CD4-positive, alpha-beta T cell (primary cell): ENCODE measurements at regions not wholly inside any gene's neighbourhood (a gene's known extent, or its start where the extent isn't known, plus 50 kb on each side); places are given as distances from the start of the nearest gene placed in this dataset.
"Not testable (repeated sequence)": the region's sequence is repeated elsewhere in the genome, so short reads cannot be mapped to it uniquely, and the experiment has no call there.

Experiments used
- ATAC-seq: fragments of 200-7000 bp; cut with Tn5 transposase; one replicate; pipeline ENCODE4 v1.10.0; 2022; ENCODE audit warnings: mild to moderate bottlenecking; ENCODE audit not compliant: poor library complexity
- CTCF ChIA-PET: fragments of 350-600 bp; sonication (Branson Sonifier 250); formaldehyde crosslinking; loops from one replicate; lab custom pipeline; 2021; ENCODE audit warnings: antibody characterized with exemption, inconsistent platforms; lab: Charles Lee
- POLR2A ChIA-PET: fragments of 350-600 bp; sonication (Branson Sonifier 250); formaldehyde crosslinking; loops from one replicate; lab custom pipeline; 2021; ENCODE audit warnings: antibody characterized with exemption, inconsistent platforms; lab: Charles Lee
- DNase-seq, 14 experiments: peaks; one replicate each; pipeline ENCODE4 v3.0.0-alpha.2; 2013 to 2020; ENCODE audit warnings: mixed read lengths in 2 of 14
- H3K27ac ChIP-seq, 2 donors: one replicate each; pipeline versions ENCODE4 v1.5.1 to v1.7.0; 2013; ENCODE audit warnings: low read length in 2 of 2, low read depth in 1 of 2, mild to moderate bottlenecking in 1 of 2
- H3K27me3 ChIP-seq, 2 experiments: 1 replicate in 1 of 2; 2 replicates in 1 of 2; pipeline versions ENCODE4 v1.6.1 to v1.7.0; 2013; ENCODE audit warnings: low read length in 2 of 2, control low read depth in 1 of 2, mild to moderate bottlenecking in 1 of 2, moderate library complexity in 1 of 2; ENCODE audit not compliant: insufficient read depth in 2 of 2, control insufficient read depth in 1 of 2
- H3K36me3 ChIP-seq: one replicate; pipeline ENCODE4 v1.6.1; 2013; ENCODE audit warnings: low read length, control low read depth; ENCODE audit not compliant: insufficient read depth
- H3K4me1 ChIP-seq: one replicate; pipeline ENCODE4 v1.6.1; 2013; ENCODE audit warnings: low read length, control low read depth; ENCODE audit not compliant: insufficient read depth
- H3K4me3 ChIP-seq: one replicate; pipeline ENCODE4 v1.5.1; 2013; ENCODE audit warnings: mild to moderate bottlenecking, low read length, moderate library complexity
- H3K9me3 ChIP-seq, 2 experiments: 1 replicate in 1 of 2; 2 replicates in 1 of 2; pipeline versions ENCODE4 v1.6.1 to v1.7.0; 2013; ENCODE audit warnings: low read length in 2 of 2, mild to moderate bottlenecking in 2 of 2, control low read depth in 1 of 2, moderate library complexity in 1 of 2; ENCODE audit not compliant: control insufficient read depth in 1 of 2, insufficient read depth in 1 of 2
- H3K27ac Mint-ChIP-seq: one replicate; pipeline ENCODE4 v1.8.0; 2020; ENCODE audit warnings: mixed read lengths
- H3K27me3 Mint-ChIP-seq: one replicate; pipeline ENCODE4 v1.8.0; 2021; ENCODE audit warnings: mixed read lengths
- H3K36me3 Mint-ChIP-seq: one replicate; pipeline ENCODE4 v1.8.0; 2021; ENCODE audit warnings: low read depth, mixed read lengths
- H3K4me1 Mint-ChIP-seq: one replicate; pipeline ENCODE4 v1.8.0; 2021; ENCODE audit warnings: low read depth, mixed read lengths
- H3K4me3 Mint-ChIP-seq: one replicate; pipeline ENCODE4 v1.8.0; 2020; ENCODE audit warnings: mild to moderate bottlenecking, mixed read lengths
- H3K9me3 Mint-ChIP-seq: one replicate; pipeline ENCODE4 v1.8.0; 2020; ENCODE audit warnings: mixed read lengths
- intact Hi-C, 2 experiments: fragments of 100-400 bp; cut with DNase I in 1 of 2; cut with micrococcal nuclease in 1 of 2; formaldehyde crosslinking; loops; one replicate each; pipeline versions ENCODE4 v1.15.1 to v1.9.0; 2023 to 2025; cut with DNase I, micrococcal nuclease

GRCh38 chr6:58139746-58140145, 822.3 kb downstream of the PRIM2 start:
- H3K4me3 Mint-ChIP-seq, H3K27me3 ChIP-seq, H3K4me1 Mint-ChIP-seq, POLR2A ChIA-PET, H3K4me1 ChIP-seq, H3K9me3 Mint-ChIP-seq, ATAC-seq, intact Hi-C loops, H3K36me3 ChIP-seq, H3K27ac Mint-ChIP-seq, H3K36me3 Mint-ChIP-seq, H3K9me3 ChIP-seq, H3K27ac ChIP-seq, H3K4me3 ChIP-seq, DNase-seq, CTCF ChIA-PET, H3K27me3 Mint-ChIP-seq: not testable (repeated sequence)

- H3K4me3 Mint-ChIP-seq, POLR2A ChIA-PET, CTCF ChIA-PET: not testable (repeated sequence)
Observed at GRCh38 chr6:58171025-58171424, 853.6 kb downstream of the PRIM2 start.

GRCh38 chr6:58181557-58182065, 864.2 kb downstream of the PRIM2 start:
- H3K27me3 ChIP-seq, H3K36me3 Mint-ChIP-seq, H3K36me3 ChIP-seq, ATAC-seq, intact Hi-C loops, H3K9me3 ChIP-seq, H3K27ac ChIP-seq, H3K4me1 Mint-ChIP-seq, H3K27me3 Mint-ChIP-seq, H3K4me3 Mint-ChIP-seq, POLR2A ChIA-PET, H3K27ac Mint-ChIP-seq, CTCF ChIA-PET, H3K9me3 Mint-ChIP-seq, H3K4me3 ChIP-seq, H3K4me1 ChIP-seq, DNase-seq: not testable (repeated sequence)

More at GRCh38 chr6:58171025-58171424, 853.6 kb downstream of the PRIM2 start:
- H3K27ac ChIP-seq, H3K4me3 ChIP-seq, H3K27ac Mint-ChIP-seq, H3K27me3 Mint-ChIP-seq, H3K27me3 ChIP-seq, H3K9me3 ChIP-seq, DNase-seq, H3K4me1 Mint-ChIP-seq, H3K4me1 ChIP-seq, ATAC-seq, H3K9me3 Mint-ChIP-seq, H3K36me3 Mint-ChIP-seq, H3K36me3 ChIP-seq, intact Hi-C loops: not testable (repeated sequence)

DNA sequence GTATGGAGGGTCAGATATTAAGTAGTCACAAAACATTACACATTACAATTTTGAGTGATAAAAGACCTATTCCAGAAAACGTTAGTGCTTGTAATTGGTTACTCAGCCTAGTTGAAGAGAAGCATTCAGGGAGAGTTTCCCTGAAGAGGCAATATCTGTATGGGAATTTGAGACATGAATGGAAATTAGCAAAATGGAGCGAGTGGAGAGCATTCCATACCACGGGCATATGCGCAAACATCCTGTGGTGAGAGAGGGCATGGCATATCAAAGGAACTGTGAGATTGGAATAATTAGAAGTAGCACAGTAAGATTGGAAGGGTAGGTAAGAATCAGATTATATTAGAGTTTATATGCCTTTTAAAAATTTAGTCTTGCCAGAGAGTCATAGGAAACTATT, 867.9 kb downstream of the PRIM2 start:
- CTCF ChIA-PET, H3K36me3 ChIP-seq, ATAC-seq, intact Hi-C loops, H3K4me1 ChIP-seq, H3K27me3 ChIP-seq, DNase-seq, H3K27ac Mint-ChIP-seq, H3K9me3 Mint-ChIP-seq, H3K4me1 Mint-ChIP-seq, H3K9me3 ChIP-seq, H3K4me3 Mint-ChIP-seq, H3K36me3 Mint-ChIP-seq, H3K4me3 ChIP-seq, H3K27ac ChIP-seq, H3K27me3 Mint-ChIP-seq, POLR2A ChIA-PET: not testable (repeated sequence)

DNA sequence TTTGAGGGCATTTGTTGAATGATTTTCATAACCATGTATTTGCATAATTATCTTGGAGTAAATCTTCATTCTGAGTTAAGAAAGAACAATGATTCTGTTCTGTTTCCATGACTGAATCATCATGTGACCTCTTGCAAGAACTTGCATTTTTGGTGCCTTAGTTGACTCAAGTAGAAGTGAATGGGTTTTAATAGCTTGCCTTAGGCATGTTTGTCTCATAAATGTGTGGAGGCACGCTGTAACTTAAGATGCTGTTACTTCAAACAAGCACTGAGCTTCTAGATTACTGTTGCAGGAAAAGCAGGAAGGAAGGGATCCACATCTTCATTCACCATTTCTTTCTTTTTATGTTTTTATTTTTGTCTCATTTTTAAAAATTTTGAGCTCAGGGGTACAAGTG, 875.8 kb downstream of the PRIM2 start:
- POLR2A ChIA-PET, H3K4me3 ChIP-seq, H3K27me3 ChIP-seq, H3K36me3 ChIP-seq, H3K4me1 Mint-ChIP-seq, DNase-seq, H3K27ac ChIP-seq, H3K4me1 ChIP-seq, H3K9me3 Mint-ChIP-seq, H3K27ac Mint-ChIP-seq, intact Hi-C loops, H3K36me3 Mint-ChIP-seq, ATAC-seq, H3K4me3 Mint-ChIP-seq, CTCF ChIA-PET, H3K27me3 Mint-ChIP-seq: not testable (repeated sequence)
- H3K9me3 ChIP-seq: peaks cover 0 to 10% of the 10 kb centered on the region in 2 experiments
